Thoracic aorta (tissue), 2 donors: ENCODE measurements at regions not wholly inside any gene's neighbourhood (a gene's known extent, or its start where the extent isn't known, plus 50 kb on each side); places are given as distances from the start of the nearest gene placed in this dataset.

Experiments
- ATAC-seq: fragments of 150-250 bp; one replicate; pipeline ENCODE4 v1.8.0; 2017; ENCODE audit warnings: low read depth; ENCODE audit not compliant: insufficient number of reproducible peaks, low FRiP score
- DNase-seq: peaks from one replicate; pipeline ENCODE4 v3.0.0-alpha.2; 2020; ENCODE audit warnings: low spot score
- H3K27ac ChIP-seq, 2 donors: fragments of 200-600 bp; sonication (generic); 1 replicate in 1 of 2; 2 replicates in 1 of 2; pipeline ENCODE4 v1.5.1; 2016; ENCODE audit warnings: mild to moderate bottlenecking in 2 of 2, moderate library complexity in 2 of 2
- H3K27me3 ChIP-seq: fragments of 200-600 bp; sonication (generic); replicated peaks from 2 replicates; pipeline ENCODE4 v1.6.0; 2016; ENCODE audit warnings: mild to moderate bottlenecking; ENCODE audit not compliant: insufficient read depth
- H3K36me3 ChIP-seq: fragments of 200-600 bp; sonication (generic); one replicate; pipeline ENCODE4 v1.5.1; 2016
- H3K4me1 ChIP-seq, 2 donors: fragments of 200-600 bp; sonication (generic); 1 replicate in 1 of 2; 2 replicates in 1 of 2; pipeline versions ENCODE4 v1.5.1 to v1.6.0; 2016; ENCODE audit warnings: low read depth in 2 of 2, mild to moderate bottlenecking in 1 of 2; ENCODE audit not compliant: control insufficient read depth in 1 of 2
- H3K4me3 ChIP-seq: fragments of 200-600 bp; sonication (generic); 2 replicates; pipeline ENCODE4 v1.5.1; 2016; ENCODE audit warnings: mild to moderate bottlenecking
- H3K9me3 ChIP-seq: fragments of 200-600 bp; sonication (generic); 2 replicates; pipeline ENCODE4 v1.5.1; 2016
- TF ChIP-seq, protein P1 (sequence below): fragments of 200-600 bp; sonication (generic); IDR thresholded peaks from one replicate; pipeline ENCODE4 v1.5.1; 2019; ENCODE audit warnings: antibody characterized with exemption

DNA sequence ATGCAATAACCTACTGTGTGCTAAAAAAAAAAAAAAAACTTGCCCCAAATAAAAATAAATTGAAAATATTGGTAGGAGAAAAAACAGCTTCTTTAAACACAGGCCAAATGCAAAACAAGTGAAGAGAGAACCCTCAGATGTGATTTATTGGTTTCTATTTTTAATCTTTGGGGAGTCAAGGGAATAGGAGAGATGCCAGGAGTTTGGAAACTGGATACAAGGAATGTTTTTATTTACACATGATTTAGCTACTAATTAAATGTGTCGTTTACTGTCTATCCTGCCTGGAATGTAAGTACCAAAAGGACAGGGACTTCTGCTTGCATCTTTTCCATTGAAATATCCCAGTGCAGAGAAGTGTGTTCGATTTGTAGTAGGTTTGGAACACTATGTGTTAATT is 810.7 kb downstream of the MAFB start:
- Histone ChIP-seq H3K4me3 (no peak overlapping the region), H3K36me3 (no peaks in the 10 kb centered on the region), H3K9me3 (no peaks in the 10 kb centered on the region), H3K27ac (no peak overlapping the region), H3K27me3 (no peaks in the 10 kb centered on the region), H3K4me1 (peaks cover 0 to 5% of the 10 kb centered on the region in 2 donors)
- DNase-seq (no peak), ATAC-seq (no peak)
- TF ChIP-seq, protein P1, sequence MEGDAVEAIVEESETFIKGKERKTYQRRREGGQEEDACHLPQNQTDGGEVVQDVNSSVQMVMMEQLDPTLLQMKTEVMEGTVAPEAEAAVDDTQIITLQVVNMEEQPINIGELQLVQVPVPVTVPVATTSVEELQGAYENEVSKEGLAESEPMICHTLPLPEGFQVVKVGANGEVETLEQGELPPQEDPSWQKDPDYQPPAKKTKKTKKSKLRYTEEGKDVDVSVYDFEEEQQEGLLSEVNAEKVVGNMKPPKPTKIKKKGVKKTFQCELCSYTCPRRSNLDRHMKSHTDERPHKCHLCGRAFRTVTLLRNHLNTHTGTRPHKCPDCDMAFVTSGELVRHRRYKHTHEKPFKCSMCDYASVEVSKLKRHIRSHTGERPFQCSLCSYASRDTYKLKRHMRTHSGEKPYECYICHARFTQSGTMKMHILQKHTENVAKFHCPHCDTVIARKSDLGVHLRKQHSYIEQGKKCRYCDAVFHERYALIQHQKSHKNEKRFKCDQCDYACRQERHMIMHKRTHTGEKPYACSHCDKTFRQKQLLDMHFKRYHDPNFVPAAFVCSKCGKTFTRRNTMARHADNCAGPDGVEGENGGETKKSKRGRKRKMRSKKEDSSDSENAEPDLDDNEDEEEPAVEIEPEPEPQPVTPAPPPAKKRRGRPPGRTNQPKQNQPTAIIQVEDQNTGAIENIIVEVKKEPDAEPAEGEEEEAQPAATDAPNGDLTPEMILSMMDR = no peak

DNA sequence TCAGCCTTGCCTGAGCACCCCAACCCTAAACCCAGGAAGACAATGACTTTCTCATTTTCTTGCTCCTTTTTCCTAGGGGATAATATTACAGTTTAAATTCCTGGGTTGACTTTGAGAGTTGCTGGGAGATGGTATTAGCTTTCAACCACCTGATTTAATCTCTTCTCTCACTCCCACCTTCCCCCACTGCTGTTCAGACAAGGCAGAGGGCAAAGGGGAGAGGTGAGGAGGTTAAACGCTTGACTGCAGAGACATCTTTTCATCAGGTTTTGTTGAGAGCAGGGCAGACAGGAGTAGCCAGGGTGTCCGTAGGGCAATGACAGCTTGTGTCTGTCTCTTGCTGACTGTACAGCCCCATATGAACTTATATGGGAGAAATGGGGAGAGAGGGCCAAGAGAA is 811.2 kb downstream of the MAFB start:
- TF ChIP-seq, protein P1 = no peak
- peaks cover 0 to 5% of the 10 kb centered on the region in 2 donors for H3K4me1 ChIP-seq

DNA sequence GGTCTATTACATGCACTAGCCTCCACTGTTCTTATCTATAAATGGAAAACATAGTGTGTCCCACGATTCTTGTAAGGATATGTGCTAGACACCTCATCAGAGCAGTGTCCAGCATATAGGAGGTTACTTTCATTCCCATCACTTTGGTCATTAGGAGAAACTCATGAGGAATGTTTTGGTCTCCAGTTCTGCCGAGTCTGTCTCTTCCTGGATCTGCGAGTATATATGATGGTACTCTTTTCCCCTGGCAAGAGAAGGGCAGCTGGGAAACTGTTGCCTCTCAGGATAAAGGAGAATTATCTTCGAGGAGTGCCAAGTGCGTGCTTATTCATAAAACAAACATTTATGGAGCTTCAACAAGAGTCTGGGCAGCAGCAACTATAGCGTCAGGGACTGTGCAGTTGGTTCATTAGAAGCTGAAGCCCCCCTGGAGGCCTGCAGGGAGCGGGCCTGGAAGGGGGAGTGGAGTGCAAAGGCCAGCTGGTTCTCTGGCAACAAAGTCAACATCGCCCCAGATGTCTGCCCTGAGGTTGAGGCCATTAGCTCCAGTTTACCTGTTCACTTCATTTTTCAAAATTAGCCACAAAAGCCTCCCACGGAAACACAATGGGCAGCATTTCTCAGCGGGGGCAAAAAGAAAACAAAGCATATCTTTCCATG is 811.9 kb downstream of the MAFB start:
- H3K4me3 ChIP-seq = no peak overlapping the region
- DNase-seq (no peak), ATAC-seq (no peak)
- H3K9me3 ChIP-seq = no peaks in the 10 kb centered on the region
- TF ChIP-seq, protein P1 = no peak
- no peak overlapping the region for H3K27ac ChIP-seq
- H3K27me3 ChIP-seq = no peaks in the 10 kb centered on the region
- no peaks in the 10 kb centered on the region for H3K36me3 ChIP-seq
- H3K4me1 ChIP-seq = peaks cover 0 to 5% of the 10 kb centered on the region in 2 donors

More for the DNA sequence above, 811.2 kb downstream of the MAFB start:
- H3K4me3 ChIP-seq = no peak overlapping the region
- no peak overlapping the region for H3K27ac ChIP-seq
- ATAC-seq (no peak), DNase-seq (no peak)
- H3K27me3 ChIP-seq = no peaks in the 10 kb centered on the region
- H3K36me3 ChIP-seq = no peaks in the 10 kb centered on the region
- no peaks in the 10 kb centered on the region for H3K9me3 ChIP-seq

DNA sequence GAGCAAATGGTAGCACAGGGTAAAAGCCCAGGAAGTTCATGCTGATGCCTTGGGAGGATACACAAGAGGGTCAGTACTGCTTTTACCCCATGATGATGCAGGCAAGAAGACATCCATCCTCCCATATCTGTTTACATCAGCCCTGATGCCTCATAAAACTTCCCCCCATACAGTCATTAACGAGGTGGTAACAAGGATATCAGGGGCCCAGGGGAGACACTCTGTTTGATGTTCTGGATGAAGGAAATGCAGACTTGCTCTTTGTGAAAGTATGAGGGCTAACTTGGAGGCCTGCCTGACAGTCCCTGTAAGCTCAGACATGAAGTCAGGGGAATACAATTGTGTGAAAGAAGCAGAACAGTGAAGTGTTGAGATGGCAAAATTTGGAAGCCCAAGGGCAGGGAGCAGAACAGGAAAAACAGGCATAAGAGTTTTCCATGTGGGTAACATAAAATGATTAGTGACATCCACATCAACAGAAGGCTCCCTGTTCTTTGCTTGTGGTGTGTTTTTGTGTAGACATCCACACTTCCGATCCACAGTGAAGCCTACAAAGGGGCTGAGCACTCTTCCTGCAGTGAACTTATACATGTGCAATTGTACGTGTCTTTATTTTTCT is 813.4 kb downstream of the MAFB start:
- TF ChIP-seq, protein P1 = no peak
- no peaks in the 10 kb centered on the region for H3K9me3 ChIP-seq
- DNase-seq (no peak), ATAC-seq (no peak)
- H3K27ac ChIP-seq = no peak overlapping the region
- H3K4me1 ChIP-seq = peaks cover 0 to 5% of the 10 kb centered on the region in 2 donors
- no peaks in the 10 kb centered on the region for H3K27me3 ChIP-seq
- H3K36me3 ChIP-seq = no peaks in the 10 kb centered on the region
- no peak overlapping the region for H3K4me3 ChIP-seq

DNA sequence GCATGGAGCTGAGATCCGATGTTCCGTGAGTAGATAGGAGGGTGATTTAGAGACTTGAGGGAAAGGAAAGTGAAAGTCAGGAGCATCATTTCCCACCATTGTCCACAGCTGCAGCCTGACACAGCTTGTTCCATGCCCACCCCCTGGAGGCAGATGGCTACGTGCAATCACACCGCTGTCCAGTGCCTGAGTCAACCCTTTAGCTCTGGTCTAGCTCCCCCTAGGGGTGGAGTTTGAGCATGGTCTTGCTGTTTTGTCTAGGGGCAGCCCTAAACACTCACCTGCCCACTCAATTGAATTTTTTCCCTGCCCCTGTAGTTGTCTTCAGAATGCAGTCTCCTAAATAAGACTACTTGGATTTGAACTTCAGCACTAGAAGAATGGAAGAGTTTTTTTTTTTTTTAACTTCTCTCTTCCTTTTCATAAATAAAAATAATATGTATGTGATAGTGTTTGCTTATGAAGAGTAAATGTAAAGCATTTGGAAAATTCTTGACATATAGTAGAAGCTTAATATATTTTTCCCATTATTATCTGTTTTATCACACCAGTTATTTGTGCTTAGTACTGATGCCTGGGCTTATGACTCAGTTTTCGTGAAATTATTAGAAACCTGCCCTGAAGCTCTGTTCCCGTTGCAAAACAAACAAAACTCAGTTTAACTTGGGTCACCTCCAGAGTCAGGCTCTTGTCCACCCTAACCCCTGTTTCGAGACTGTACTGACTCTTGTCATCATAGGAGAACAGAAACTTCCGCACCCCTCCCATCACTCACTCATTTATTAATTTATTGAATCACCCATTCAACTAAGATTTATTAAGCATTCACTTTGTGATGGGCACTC is 814.8 kb downstream of the MAFB start:
- TF ChIP-seq, protein P1 = peak; percentile 53
- peak; percentile 16 for DNase-seq

More for the DNA sequence above, 814.8 kb downstream of the MAFB start:
- no peaks in the 10 kb centered on the region for H3K36me3 ChIP-seq
- ATAC-seq = no peak
- H3K9me3 ChIP-seq = no peaks in the 10 kb centered on the region
- no peak overlapping the region for H3K4me3 ChIP-seq
- no peaks in the 10 kb centered on the region for H3K27me3 ChIP-seq
- no peak overlapping the region for H3K27ac ChIP-seq
- peaks cover 0 to 5% of the 10 kb centered on the region in 2 donors for H3K4me1 ChIP-seq
